Endothelial cell of umbilical vein (primary cell): ENCODE measurements at regions not wholly inside any gene's neighbourhood (a gene's known extent, or its start where the extent isn't known, plus 50 kb on each side); places are given as distances from the start of the nearest gene placed in this dataset.

Source experiments
- BruUV-seq: library from RNA; stranded (reverse); fragments of 400-500 nt; replicated peaks from 2 replicates; lab custom pipeline; 2021; lab: Mats Ljungman, UMichigan
- CTCF ChIA-PET: fragments of 300-600, 350-600 bp; sonication (Branson Sonifier 250); formaldehyde crosslinking; loops from one replicate; lab custom pipeline; 2021; ENCODE audit warnings: antibody characterized with exemption, inconsistent platforms; lab: Charles Lee
- POLR2A ChIA-PET: fragments of 300-600, 350-600 bp; sonication (Branson Sonifier 250); formaldehyde crosslinking; loops from one replicate; lab custom pipeline; 2021; ENCODE audit warnings: antibody characterized with exemption, inconsistent platforms; lab: Charles Lee
- DNase-seq: peaks from one replicate; pipeline ENCODE4 v3.0.0-alpha.2; 2011; ENCODE audit warnings: low read depth, low spot score
- FAIRE-seq: peaks from 2 replicates; lab custom pipeline; 2011; peaks lifted over from hg19 to GRCh38; lab: Jason Lieb, UNC
- H2AFZ ChIP-seq: 2 replicates; pipeline ENCODE4 v1.6.0; 2012; ENCODE audit warnings: low read depth, low read length, control low read depth, inconsistent platforms
- H3K27ac ChIP-seq: 2 replicates; pipeline ENCODE4 v1.5.1; 2011; ENCODE audit warnings: low read depth, mild to moderate bottlenecking, control low read depth, low read length, moderate library complexity; ENCODE audit not compliant: insufficient read depth
- H3K27me3 ChIP-seq, 2 experiments: 2 replicates each; pipeline versions ENCODE4 v1.6.0 to v1.6.1; 2011; ENCODE audit warnings: low read length in 2 of 2, mixed read lengths in 1 of 2; ENCODE audit not compliant: control insufficient read depth in 2 of 2, insufficient read depth in 2 of 2
- H3K36me3 ChIP-seq, 2 experiments: 2 replicates in 1 of 2; 3 replicates in 1 of 2; pipeline ENCODE4 v1.5.1; 2011; ENCODE audit warnings: low read length in 2 of 2, mild to moderate bottlenecking in 1 of 2, moderate library complexity in 1 of 2; ENCODE audit not compliant: control insufficient read depth in 2 of 2, insufficient read depth in 2 of 2; ENCODE audit errors: extremely low read depth in 1 of 2
- H3K4me1 ChIP-seq: 3 replicates; pipeline ENCODE4 v1.5.1; 2011; ENCODE audit warnings: mild to moderate bottlenecking, low read length; ENCODE audit not compliant: control insufficient read depth, insufficient read depth; ENCODE audit errors: extremely low read depth
- H3K4me2 ChIP-seq: 2 replicates; pipeline ENCODE4 v1.6.1; 2011; ENCODE audit warnings: low read length, control low read depth, mixed read lengths; ENCODE audit not compliant: insufficient read depth
- H3K4me3 ChIP-seq, 3 experiments: fragments of 200-600 bp in 1 of 3; sonication (generic), shearing (Covaris generic) in 1 of 3; replicated peaks in 1 of 3; 2 replicates each; pipeline ENCODE4 v1.5.1; 2011 to 2016; ENCODE audit warnings: control low read depth in 3 of 3, low read length in 3 of 3, mild to moderate bottlenecking in 2 of 3, inconsistent platforms in 1 of 3, low read depth in 1 of 3, moderate library complexity in 1 of 3; ENCODE audit not compliant: insufficient read depth in 1 of 3
- H3K79me2 ChIP-seq: 2 replicates; pipeline ENCODE4 v1.6.0; 2012; ENCODE audit warnings: low read length, inconsistent platforms; ENCODE audit not compliant: control insufficient read depth, insufficient read depth
- H3K9ac ChIP-seq: replicated peaks from 2 replicates; pipeline ENCODE3; 2011; ENCODE audit warnings: low read length, control low read depth; ENCODE audit not compliant: insufficient read depth; ENCODE audit errors: extremely low read depth
- H3K9me1 ChIP-seq: replicated peaks from 3 replicates; pipeline ENCODE4 v1.6.0; 2011; ENCODE audit warnings: mild to moderate bottlenecking, low read length; ENCODE audit not compliant: control insufficient read depth, insufficient read depth; ENCODE audit errors: extremely low read depth
- H3K9me3 ChIP-seq: replicated peaks from 2 replicates; pipeline ENCODE4 v1.5.1; 2012; ENCODE audit warnings: low read length, inconsistent platforms; ENCODE audit not compliant: control insufficient read depth, insufficient read depth
- H4K20me1 ChIP-seq: replicated peaks from 2 replicates; pipeline ENCODE3; 2011; ENCODE audit warnings: mild to moderate bottlenecking, low read length; ENCODE audit not compliant: control insufficient read depth, insufficient read depth; ENCODE audit errors: extremely low read depth
- EZH2 ChIP-seq: IDR thresholded peaks from 2 replicates; pipeline ENCODE4 v1.6.1; 2012; ENCODE audit warnings: borderline replicate concordance, low read depth, mild to moderate bottlenecking, moderate library complexity, low read length, inconsistent platforms; ENCODE audit not compliant: severe bottlenecking
- FOS ChIP-seq: IDR thresholded peaks from 2 replicates; pipeline ENCODE4 v1.6.1; 2011; ENCODE audit warnings: mild to moderate bottlenecking, low read length, moderate library complexity, borderline replicate concordance; ENCODE audit not compliant: insufficient read depth
- GATA2 ChIP-seq: IDR thresholded peaks from 2 replicates; pipeline ENCODE4 v1.7.0; 2011; ENCODE audit warnings: low read depth, mild to moderate bottlenecking, moderate library complexity, mixed read lengths, low read length; ENCODE audit not compliant: insufficient read length, insufficient read depth
- JUN ChIP-seq: IDR thresholded peaks from 2 replicates; pipeline ENCODE4 v1.6.1; 2011; ENCODE audit warnings: borderline replicate concordance, low read depth; ENCODE audit not compliant: insufficient read length, insufficient read depth
- MYC ChIP-seq: IDR thresholded peaks from one replicate; pipeline ENCODE4 v1.6.1; 2011; ENCODE audit warnings: mild to moderate bottlenecking, low read depth, low read length
- POLR2A ChIP-seq: IDR thresholded peaks from 2 replicates; pipeline ENCODE4 v1.6.1; 2012; ENCODE audit warnings: low read depth, mild to moderate bottlenecking, control low read depth, low read length
- POLR2AphosphoS5 ChIP-seq: IDR thresholded peaks from 2 replicates; pipeline ENCODE4 v1.6.1; 2012; ENCODE audit warnings: low read depth, mild to moderate bottlenecking, control low read depth, low read length, moderate library complexity; ENCODE audit not compliant: insufficient read depth
- dilution Hi-C: fragments of 300-500 bp; cut with MboI; formaldehyde crosslinking; loops from one replicate; pipeline ENCODE4 v1.15.0; 2019; ENCODE audit warnings: low sequenced_read_pairs; ENCODE audit not compliant: extremely low pct_ligation_motif_present
- intact Hi-C: fragments of 100-400 bp; cut with micrococcal nuclease; formaldehyde crosslinking; loops from one replicate; pipeline ENCODE4 v1.10.0; 2022
- TF ChIP-seq, protein P1 (sequence below), 2 donors: IDR thresholded peaks; 1 replicate in 1 of 2; 2 replicates in 1 of 2; pipeline ENCODE4 v1.5.1; 2011; ENCODE audit warnings: low read length in 2 of 2, mild to moderate bottlenecking in 2 of 2, moderate library complexity in 2 of 2, control low read depth in 1 of 2, inconsistent platforms in 1 of 2, low read depth in 1 of 2; ENCODE audit not compliant: insufficient read depth in 1 of 2; ENCODE audit errors: extremely low read depth in 1 of 2
- TF ChIP-seq, protein P2 (sequence below): IDR thresholded peaks from 2 replicates; pipeline ENCODE4 v1.6.1; 2011; ENCODE audit not compliant: insufficient read depth, insufficient read length

DNA sequence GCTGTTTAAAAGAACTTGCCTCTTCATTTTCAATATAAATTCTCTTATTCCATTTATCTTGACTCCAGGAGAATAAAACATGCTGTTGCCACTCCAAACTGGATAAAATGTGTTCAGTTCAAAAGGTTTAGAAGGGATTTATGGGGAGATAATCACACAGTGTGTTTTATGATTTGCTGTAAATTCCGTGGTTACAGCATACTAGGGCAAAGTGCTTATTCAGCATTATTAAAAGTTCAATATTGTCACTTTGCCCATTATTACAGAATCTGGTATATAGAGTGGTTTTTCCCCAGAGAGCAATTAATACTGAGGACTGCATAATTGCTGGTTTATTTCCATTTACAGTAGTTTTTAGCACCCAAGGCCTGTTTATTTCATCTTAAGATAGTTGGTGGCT is 780.9 kb upstream of the RAG2 start:
- H3K27me3 ChIP-seq, result no peaks in the 10 kb centered on the region
- FAIRE-seq, result no peak
- H3K4me1 ChIP-seq, result no peaks in the 10 kb centered on the region
- no peak for TF ChIP-seq POLR2A
- TF ChIP-seq GATA2, result no peak
- TF ChIP-seq EZH2, result no peak
- TF ChIP-seq, protein P1, sequence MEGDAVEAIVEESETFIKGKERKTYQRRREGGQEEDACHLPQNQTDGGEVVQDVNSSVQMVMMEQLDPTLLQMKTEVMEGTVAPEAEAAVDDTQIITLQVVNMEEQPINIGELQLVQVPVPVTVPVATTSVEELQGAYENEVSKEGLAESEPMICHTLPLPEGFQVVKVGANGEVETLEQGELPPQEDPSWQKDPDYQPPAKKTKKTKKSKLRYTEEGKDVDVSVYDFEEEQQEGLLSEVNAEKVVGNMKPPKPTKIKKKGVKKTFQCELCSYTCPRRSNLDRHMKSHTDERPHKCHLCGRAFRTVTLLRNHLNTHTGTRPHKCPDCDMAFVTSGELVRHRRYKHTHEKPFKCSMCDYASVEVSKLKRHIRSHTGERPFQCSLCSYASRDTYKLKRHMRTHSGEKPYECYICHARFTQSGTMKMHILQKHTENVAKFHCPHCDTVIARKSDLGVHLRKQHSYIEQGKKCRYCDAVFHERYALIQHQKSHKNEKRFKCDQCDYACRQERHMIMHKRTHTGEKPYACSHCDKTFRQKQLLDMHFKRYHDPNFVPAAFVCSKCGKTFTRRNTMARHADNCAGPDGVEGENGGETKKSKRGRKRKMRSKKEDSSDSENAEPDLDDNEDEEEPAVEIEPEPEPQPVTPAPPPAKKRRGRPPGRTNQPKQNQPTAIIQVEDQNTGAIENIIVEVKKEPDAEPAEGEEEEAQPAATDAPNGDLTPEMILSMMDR (IDR thresholded peaks at IDR 0.05; ENCODE audit: extremely low read depth in 1 of 2, insufficient read depth in 1 of 2, low read depth in 1 of 2, low read length in 2 of 2), result no peak
- no peak for TF ChIP-seq POLR2AphosphoS5
- TF ChIP-seq MYC, result no peak
- TF ChIP-seq JUN, result no peak
- TF ChIP-seq, protein P2, sequence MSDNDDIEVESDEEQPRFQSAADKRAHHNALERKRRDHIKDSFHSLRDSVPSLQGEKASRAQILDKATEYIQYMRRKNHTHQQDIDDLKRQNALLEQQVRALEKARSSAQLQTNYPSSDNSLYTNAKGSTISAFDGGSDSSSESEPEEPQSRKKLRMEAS, result no peak
- no peak for TF ChIP-seq FOS
- H3K36me3 ChIP-seq, result no peaks in the 10 kb centered on the region
- CTCF ChIA-PET, result no interaction called here
- H3K79me2 ChIP-seq, result no peaks in the 10 kb centered on the region
- no peak overlapping the region for H2AFZ ChIP-seq
- no peaks in the 10 kb centered on the region for H4K20me1 ChIP-seq
- dilution Hi-C loops, result no loop called here
- BruUV-seq, result no TSS peak
- POLR2A ChIA-PET, result no interaction called here
- no peak for DNase-seq
- H3K9me3 ChIP-seq, result peaks cover 2% of the 10 kb centered on the region
- no peak overlapping the region for H3K4me2 ChIP-seq
- no peak overlapping the region for H3K4me3 ChIP-seq
- no peaks in the 10 kb centered on the region for H3K9me1 ChIP-seq
- no peak overlapping the region for H3K27ac ChIP-seq
- intact Hi-C loops, result no loop called here
- H3K9ac ChIP-seq, result no peak overlapping the region
